ENCODE measurements at regions not wholly inside any gene's neighbourhood (a gene's known extent, or its start where the extent isn't known, plus 50 kb on each side); places are given as distances from the start of the nearest gene placed in this dataset.

GRCh38 chr1:234975122-234975940 lies 153.3 kb downstream of the TOMM20 start (continued):
- TF ChIP-seq ZBTB46 (CRISPR knock-in tag; IDR thresholded peaks at IDR 0.05; ENCODE audit: borderline replicate concordance) (peak; percentile 83; the same call in 1 of the 2 replicates), CBX5 (CRISPR knock-in tag; IDR thresholded peaks at IDR 0.05; ENCODE audit: borderline replicate concordance) (peak; percentile 86), RBFOX2 (IDR thresholded peaks at IDR 0.05; ENCODE audit: low read depth, low read length) (peak; percentile 26; the same call in 1 of the 2 replicates), ARNT2 (CRISPR knock-in tag; IDR thresholded peaks at IDR 0.05; ENCODE audit: low read depth) (peak; percentile 63; the same call in 1 of the 2 replicates), SP1 (IDR thresholded peaks at IDR 0.05) (no peak), SP1 (CRISPR knock-in tag; IDR thresholded peaks at IDR 0.05) (0 out of 2 replicates have a peak, but pooled peaks have one; percentile 16), ARID2 (CRISPR knock-in tag; IDR thresholded peaks at IDR 0.05; ENCODE audit: borderline replicate concordance) (peak; percentile 91; the same call in 1 of the 2 replicates), ZFAT (CRISPR knock-in tag; conservative IDR thresholded peaks at IDR 0.05) (no peak), JUND (CRISPR knock-in tag; IDR thresholded peaks at IDR 0.05) (peak; percentile 100), RBAK (CRISPR knock-in tag; IDR thresholded peaks at IDR 0.05) (0 out of 2 replicates have a peak, but pooled peaks have one; percentile 60), HHEX (CRISPR knock-in tag; IDR thresholded peaks at IDR 0.05) (peak; percentile 94), RFX3 (CRISPR knock-in tag; IDR thresholded peaks at IDR 0.05) (no peak), RAD21 (CRISPR knock-in tag; IDR thresholded peaks at IDR 0.05) (peak; percentile 43), HDAC1 (CRISPR knock-in tag; IDR thresholded peaks at IDR 0.05) (peak; percentile 84), REPIN1 (CRISPR knock-in tag; IDR thresholded peaks at IDR 0.05; ENCODE audit: borderline replicate concordance, low read depth) (peak; percentile 36; the same call in 1 of the 2 replicates), PITX1 (CRISPR knock-in tag; IDR thresholded peaks at IDR 0.05) (peak; percentile 95), HMGA1 (CRISPR knock-in tag; conservative IDR thresholded peaks at IDR 0.05) (no peak)
- TF ChIP-seq, protein P1, sequence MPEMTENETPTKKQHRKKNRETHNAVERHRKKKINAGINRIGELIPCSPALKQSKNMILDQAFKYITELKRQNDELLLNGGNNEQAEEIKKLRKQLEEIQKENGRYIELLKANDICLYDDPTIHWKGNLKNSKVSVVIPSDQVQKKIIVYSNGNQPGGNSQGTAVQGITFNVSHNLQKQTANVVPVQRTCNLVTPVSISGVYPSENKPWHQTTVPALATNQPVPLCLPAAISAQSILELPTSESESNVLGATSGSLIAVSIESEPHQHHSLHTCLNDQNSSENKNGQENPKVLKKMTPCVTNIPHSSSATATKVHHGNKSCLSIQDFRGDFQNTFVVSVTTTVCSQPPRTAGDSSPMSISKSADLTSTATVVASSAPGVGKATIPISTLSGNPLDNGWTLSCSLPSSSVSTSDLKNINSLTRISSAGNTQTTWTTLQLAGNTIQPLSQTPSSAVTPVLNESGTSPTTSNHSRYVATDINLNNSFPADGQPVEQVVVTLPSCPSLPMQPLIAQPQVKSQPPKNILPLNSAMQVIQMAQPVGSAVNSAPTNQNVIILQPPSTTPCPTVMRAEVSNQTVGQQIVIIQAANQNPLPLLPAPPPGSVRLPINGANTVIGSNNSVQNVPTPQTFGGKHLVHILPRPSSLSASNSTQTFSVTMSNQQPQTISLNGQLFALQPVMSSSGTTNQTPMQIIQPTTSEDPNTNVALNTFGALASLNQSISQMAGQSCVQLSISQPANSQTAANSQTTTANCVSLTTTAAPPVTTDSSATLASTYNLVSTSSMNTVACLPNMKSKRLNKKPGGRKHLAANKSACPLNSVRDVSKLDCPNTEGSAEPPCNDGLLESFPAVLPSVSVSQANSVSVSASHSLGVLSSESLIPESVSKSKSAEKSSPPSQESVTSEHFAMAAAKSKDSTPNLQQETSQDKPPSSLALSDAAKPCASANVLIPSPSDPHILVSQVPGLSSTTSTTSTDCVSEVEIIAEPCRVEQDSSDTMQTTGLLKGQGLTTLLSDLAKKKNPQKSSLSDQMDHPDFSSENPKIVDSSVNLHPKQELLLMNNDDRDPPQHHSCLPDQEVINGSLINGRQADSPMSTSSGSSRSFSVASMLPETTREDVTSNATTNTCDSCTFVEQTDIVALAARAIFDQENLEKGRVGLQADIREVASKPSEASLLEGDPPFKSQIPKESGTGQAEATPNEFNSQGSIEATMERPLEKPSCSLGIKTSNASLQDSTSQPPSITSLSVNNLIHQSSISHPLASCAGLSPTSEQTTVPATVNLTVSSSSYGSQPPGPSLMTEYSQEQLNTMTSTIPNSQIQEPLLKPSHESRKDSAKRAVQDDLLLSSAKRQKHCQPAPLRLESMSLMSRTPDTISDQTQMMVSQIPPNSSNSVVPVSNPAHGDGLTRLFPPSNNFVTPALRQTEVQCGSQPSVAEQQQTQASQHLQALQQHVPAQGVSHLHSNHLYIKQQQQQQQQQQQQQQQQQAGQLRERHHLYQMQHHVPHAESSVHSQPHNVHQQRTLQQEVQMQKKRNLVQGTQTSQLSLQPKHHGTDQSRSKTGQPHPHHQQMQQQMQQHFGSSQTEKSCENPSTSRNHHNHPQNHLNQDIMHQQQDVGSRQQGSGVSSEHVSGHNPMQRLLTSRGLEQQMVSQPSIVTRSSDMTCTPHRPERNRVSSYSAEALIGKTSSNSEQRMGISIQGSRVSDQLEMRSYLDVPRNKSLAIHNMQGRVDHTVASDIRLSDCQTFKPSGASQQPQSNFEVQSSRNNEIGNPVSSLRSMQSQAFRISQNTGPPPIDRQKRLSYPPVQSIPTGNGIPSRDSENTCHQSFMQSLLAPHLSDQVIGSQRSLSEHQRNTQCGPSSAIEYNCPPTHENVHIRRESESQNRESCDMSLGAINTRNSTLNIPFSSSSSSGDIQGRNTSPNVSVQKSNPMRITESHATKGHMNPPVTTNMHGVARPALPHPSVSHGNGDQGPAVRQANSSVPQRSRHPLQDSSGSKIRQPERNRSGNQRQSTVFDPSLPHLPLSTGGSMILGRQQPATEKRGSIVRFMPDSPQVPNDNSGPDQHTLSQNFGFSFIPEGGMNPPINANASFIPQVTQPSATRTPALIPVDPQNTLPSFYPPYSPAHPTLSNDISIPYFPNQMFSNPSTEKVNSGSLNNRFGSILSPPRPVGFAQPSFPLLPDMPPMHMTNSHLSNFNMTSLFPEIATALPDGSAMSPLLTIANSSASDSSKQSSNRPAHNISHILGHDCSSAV (CRISPR knock-in tag; IDR thresholded peaks at IDR 0.05; ENCODE audit: borderline replicate concordance) = no peak
- TF ChIP-seq, protein P2, sequence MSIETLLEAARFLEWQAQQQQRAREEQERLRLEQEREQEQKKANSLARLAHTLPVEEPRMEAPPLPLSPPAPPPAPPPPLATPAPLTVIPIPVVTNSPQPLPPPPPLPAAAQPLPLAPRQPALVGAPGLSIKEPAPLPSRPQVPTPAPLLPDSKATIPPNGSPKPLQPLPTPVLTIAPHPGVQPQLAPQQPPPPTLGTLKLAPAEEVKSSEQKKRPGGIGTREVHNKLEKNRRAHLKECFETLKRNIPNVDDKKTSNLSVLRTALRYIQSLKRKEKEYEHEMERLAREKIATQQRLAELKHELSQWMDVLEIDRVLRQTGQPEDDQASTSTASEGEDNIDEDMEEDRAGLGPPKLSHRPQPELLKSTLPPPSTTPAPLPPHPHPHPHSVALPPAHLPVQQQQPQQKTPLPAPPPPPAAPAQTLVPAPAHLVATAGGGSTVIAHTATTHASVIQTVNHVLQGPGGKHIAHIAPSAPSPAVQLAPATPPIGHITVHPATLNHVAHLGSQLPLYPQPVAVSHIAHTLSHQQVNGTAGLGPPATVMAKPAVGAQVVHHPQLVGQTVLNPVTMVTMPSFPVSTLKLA (IDR thresholded peaks at IDR 0.05) = peak; percentile 49
